HEK293T (cell line): ENCODE measurements at regions not wholly inside any gene's neighbourhood (a gene's known extent, or its start where the extent isn't known, plus 50 kb on each side); places are given as distances from the start of the nearest gene placed in this dataset.

Experiments
- CTCF ChIA-PET: fragments of 350-600 bp; formaldehyde crosslinking; extraction: SDS; loops from one replicate; lab custom pipeline; 2021; ENCODE audit warnings: antibody characterized with exemption, inconsistent platforms; lab: Yijun Ruan, JAX
- POLR2A ChIA-PET: fragments of 350-600 bp; formaldehyde crosslinking; extraction: SDS; loops from one replicate; lab custom pipeline; 2020; ENCODE audit warnings: antibody characterized with exemption, inconsistent platforms; lab: Yijun Ruan, JAX
- DNase-seq: peaks from one replicate; pipeline ENCODE4 v3.0.0; 2012; ENCODE audit warnings: mixed read lengths; ENCODE audit errors: extremely low spot score
- ARNT ChIP-seq: fragments of 450-650 bp; IDR thresholded peaks from 2 replicates; pipeline ENCODE4 v1.6.1; 2017; ENCODE audit warnings: mild to moderate bottlenecking
- BHLHE40 ChIP-seq: fragments of 450-650 bp; IDR thresholded peaks from 2 replicates; pipeline ENCODE4 v1.6.1; 2016; ENCODE audit warnings: mild to moderate bottlenecking, moderate library complexity, borderline replicate concordance
- CTBP1 ChIP-seq: fragments of 450-650 bp; IDR thresholded peaks from 2 replicates; pipeline ENCODE4 v1.6.1; 2016; ENCODE audit warnings: borderline replicate concordance
- ELF4 ChIP-seq: fragments of 450-650 bp; IDR thresholded peaks from 2 replicates; pipeline ENCODE4 v1.6.1; 2017; ENCODE audit warnings: antibody characterized with exemption
- FOXA1 ChIP-seq: fragments of 450-650 bp; IDR thresholded peaks from 2 replicates; pipeline ENCODE4 v1.6.1; 2016; ENCODE audit warnings: mild to moderate bottlenecking
- FOXK2 ChIP-seq: fragments of 450-650 bp; IDR thresholded peaks from 2 replicates; pipeline ENCODE4 v1.6.1; 2016; ENCODE audit warnings: mild to moderate bottlenecking
- FOXM1 ChIP-seq: fragments of 450-650 bp; IDR thresholded peaks from 2 replicates; pipeline ENCODE4 v1.6.1; 2017; ENCODE audit warnings: mild to moderate bottlenecking, borderline replicate concordance
- HDGF ChIP-seq: fragments of 450-650 bp; IDR thresholded peaks from 2 replicates; pipeline ENCODE4 v1.6.1; 2017; ENCODE audit warnings: antibody characterized with exemption, borderline replicate concordance
- L3MBTL2 ChIP-seq: fragments of 450-650 bp; conservative IDR thresholded peaks from 2 replicates; pipeline ENCODE4 v1.6.1; 2016; ENCODE audit warnings: mild to moderate bottlenecking
- LEF1 ChIP-seq: fragments of 450-650 bp; IDR thresholded peaks from 2 replicates; pipeline ENCODE4 v1.6.1; 2017; ENCODE audit warnings: mild to moderate bottlenecking, borderline replicate concordance
- NFRKB ChIP-seq: fragments of 450-650 bp; IDR thresholded peaks from 2 replicates; pipeline ENCODE4 v1.6.1; 2016; ENCODE audit warnings: mild to moderate bottlenecking, moderate library complexity
- PKNOX1 ChIP-seq: fragments of 450-650 bp; IDR thresholded peaks from 2 replicates; pipeline ENCODE4 v1.6.1; 2016
- SP1 ChIP-seq: fragments of 450-650 bp; IDR thresholded peaks from 2 replicates; pipeline ENCODE4 v1.6.1; 2017
- SUZ12 ChIP-seq: fragments of 450-650 bp; IDR thresholded peaks from 2 replicates; pipeline ENCODE4 v1.6.1; 2016; ENCODE audit warnings: mild to moderate bottlenecking
- TARDBP ChIP-seq: fragments of 450-650 bp; IDR thresholded peaks from 2 replicates; pipeline ENCODE4 v1.6.1; 2016
- ZNF384 ChIP-seq: fragments of 450-650 bp; IDR thresholded peaks from 2 replicates; pipeline ENCODE4 v1.6.1; 2016

DNA sequence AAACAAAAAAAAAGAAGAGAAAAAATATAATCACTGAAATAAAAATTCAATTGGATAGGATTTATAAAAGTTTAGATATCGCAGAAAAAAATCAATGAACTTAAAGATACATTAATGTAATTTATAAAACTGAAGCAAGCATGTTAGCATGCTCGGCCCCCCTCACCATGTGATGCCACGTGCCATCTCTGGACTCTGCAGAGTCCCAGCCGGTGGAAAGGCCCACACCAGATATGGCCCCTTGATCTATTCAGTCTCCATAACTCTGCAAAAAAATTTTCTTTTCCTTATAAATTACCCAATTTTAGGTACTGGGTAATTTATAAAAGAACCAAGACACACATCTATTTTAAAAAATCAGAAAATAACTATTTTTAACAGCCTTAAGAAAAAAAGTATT is 476.0 kb upstream of the ANO3 start:
- no peak for DNase-seq
- ChIA-PET POLR2A (no interaction called here), CTCF (no interaction called here)
- TF ChIP-seq L3MBTL2 (no peak), NFRKB (no peak), FOXA1 (no peak), BHLHE40 (no peak), FOXK2 (no peak), PKNOX1 (no peak), TARDBP (no peak)

DNA sequence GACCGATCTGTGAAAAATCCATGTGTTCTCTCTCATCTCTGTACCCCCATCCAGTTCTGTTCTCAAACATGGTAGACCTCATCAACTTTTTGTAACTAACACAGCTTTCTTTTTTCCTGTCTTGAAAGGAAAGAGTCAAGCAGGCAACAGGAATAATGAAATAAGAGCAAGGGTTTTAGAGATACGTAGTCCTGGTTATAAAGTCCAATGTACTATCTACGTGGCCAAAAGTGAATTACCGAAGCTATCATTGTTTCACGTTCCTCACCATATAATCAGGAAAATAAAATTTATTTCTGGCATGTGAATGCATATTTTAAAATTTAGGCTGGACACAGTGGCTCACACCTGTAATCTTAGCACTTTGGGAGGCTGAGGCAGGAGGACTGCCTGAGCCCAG is 472.2 kb upstream of the ANO3 start:
- DNase-seq = no peak
- TF ChIP-seq FOXM1 (no peak), ZNF384 (no peak), CTBP1 (no peak), HDGF (no peak), NFRKB (no peak), L3MBTL2 (no peak), TARDBP (no peak), FOXK2 (no peak), PKNOX1 (no peak), LEF1 (no peak), SUZ12 (no peak), SP1 (no peak), FOXA1 (no peak), ARNT (no peak), BHLHE40 (no peak), ELF4 (no peak)
- CTCF ChIA-PET = no interaction called here
- POLR2A ChIA-PET = no interaction called here

DNA sequence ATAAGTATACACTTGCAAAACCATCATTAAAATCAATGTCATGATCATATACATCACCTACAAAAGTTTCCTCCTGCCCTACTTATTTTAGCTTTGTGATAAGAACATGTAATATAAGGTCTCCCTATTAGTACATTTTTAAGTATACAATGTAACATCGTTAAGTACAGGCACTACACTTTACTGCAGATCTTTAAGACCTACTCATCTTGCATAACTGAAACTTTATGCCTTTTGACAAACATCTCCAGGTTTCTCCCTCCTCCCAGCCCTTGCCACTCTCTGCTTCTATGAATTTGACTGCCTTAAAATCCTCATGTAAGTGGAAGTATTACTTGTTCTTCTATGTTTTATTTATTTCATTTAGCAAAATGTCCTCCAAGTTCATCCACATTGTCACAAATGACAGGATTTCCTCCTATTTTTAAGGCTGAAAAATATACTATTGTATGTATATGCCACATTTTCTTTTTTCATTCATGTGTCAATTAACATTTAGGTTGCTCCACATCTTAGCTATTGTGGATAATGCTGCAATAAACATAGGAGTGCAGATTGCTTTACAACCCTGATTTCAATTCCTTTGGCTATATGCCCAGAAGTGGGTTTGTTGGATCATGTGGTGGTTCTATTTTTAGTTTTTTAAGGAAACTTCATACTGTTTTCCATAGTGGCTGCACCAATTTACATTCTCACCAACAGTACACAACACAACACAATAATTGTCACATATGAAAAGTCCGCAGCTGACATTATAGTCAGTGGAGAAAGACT is 471.1 kb upstream of the ANO3 start:
- TF ChIP-seq FOXA1 = no peak
- no peak for TF ChIP-seq FOXK2
- TF ChIP-seq HDGF = no peak
- TF ChIP-seq BHLHE40 = no peak
- no peak for TF ChIP-seq L3MBTL2
- no peak for TF ChIP-seq ZNF384
- TF ChIP-seq SUZ12 = no peak
- TF ChIP-seq PKNOX1 = no peak
- no peak for TF ChIP-seq CTBP1
- no peak for TF ChIP-seq SP1
- no peak for TF ChIP-seq ELF4
- no peak for TF ChIP-seq LEF1
- no peak for TF ChIP-seq NFRKB
- no peak for TF ChIP-seq ARNT
- TF ChIP-seq FOXM1 = no peak
- ChIA-PET POLR2A (no interaction called here), CTCF (no interaction called here)
- DNase-seq = no peak

- POLR2A ChIA-PET = no interaction called here
- CTCF ChIA-PET = no interaction called here
- DNase-seq = no peak
- TF ChIP-seq SP1 = no peak
- no peak for TF ChIP-seq L3MBTL2
- TF ChIP-seq FOXA1 = no peak
- no peak for TF ChIP-seq NFRKB
- no peak for TF ChIP-seq ARNT
- TF ChIP-seq TARDBP = no peak
- TF ChIP-seq SUZ12 = no peak
- no peak for TF ChIP-seq ZNF384
- no peak for TF ChIP-seq BHLHE40
- no peak for TF ChIP-seq ELF4
- no peak for TF ChIP-seq HDGF
- no peak for TF ChIP-seq FOXM1
- TF ChIP-seq CTBP1 = no peak
- no peak for TF ChIP-seq FOXK2
- TF ChIP-seq LEF1 = no peak
Observed at GRCh38 chr11:25862159-25862558, 469.8 kb upstream of the ANO3 start.

GRCh38 chr11:25863986-25864385 is 467.9 kb upstream of the ANO3 start:
- TF ChIP-seq CTBP1 = no peak
- TF ChIP-seq ELF4 = no peak
- no peak for TF ChIP-seq SP1
- no peak for TF ChIP-seq L3MBTL2
- TF ChIP-seq FOXA1 = no peak
- DNase-seq = no peak
- ChIA-PET CTCF (no interaction called here), POLR2A (no interaction called here)

DNA sequence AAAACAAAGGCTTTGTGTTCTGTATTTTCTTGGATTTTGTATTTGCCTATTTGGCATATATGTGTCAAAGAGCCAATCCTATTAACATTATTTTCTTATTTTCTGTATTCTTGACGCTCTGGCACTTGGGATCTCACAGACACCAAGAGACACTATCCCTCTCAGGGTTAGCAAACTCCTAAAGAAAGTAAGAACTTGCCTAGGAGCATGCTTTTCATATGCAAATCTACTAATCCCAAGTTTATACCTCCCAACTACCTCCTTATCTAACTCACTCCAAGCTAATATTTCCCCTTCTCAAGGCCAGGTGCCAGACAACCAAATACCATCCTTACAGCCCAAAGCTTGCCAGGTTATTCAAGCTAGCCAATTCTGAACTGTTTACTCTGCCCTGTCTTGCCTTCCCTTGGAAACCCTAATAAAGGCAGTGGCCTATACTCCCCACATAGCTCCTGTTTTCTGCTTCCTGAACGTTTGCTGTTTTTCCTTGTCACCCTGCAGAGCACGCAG is 455.4 kb upstream of the ANO3 start:
- ChIA-PET CTCF (interaction anchor here (0.6 kb wide), 1 partner anchor 385 kb away, joined by 3 read pairs; no protein-coding TSS in a partner anchor), POLR2A (no interaction called here)
- DNase-seq = no peak
- no peak for TF ChIP-seq L3MBTL2
- TF ChIP-seq ARNT = no peak
- TF ChIP-seq SUZ12 = no peak
- no peak for TF ChIP-seq TARDBP
- no peak for TF ChIP-seq NFRKB
- no peak for TF ChIP-seq SP1
- TF ChIP-seq FOXM1 = no peak
- TF ChIP-seq ZNF384 = no peak
- no peak for TF ChIP-seq ELF4
- TF ChIP-seq BHLHE40 = no peak
